ENCODE measurements at regions not wholly inside any gene's neighbourhood (a gene's known extent, or its start where the extent isn't known, plus 50 kb on each side); places are given as distances from the start of the nearest gene placed in this dataset.

- TF ChIP-seq ZNF396 (CRISPR knock-in tag; IDR thresholded peaks at IDR 0.05; ENCODE audit: borderline replicate concordance): no peak
- TF ChIP-seq FOXJ3 (CRISPR knock-in tag; IDR thresholded peaks at IDR 0.05; ENCODE audit: borderline replicate concordance): no peak
- no peak for TF ChIP-seq TEAD4 (CRISPR knock-in tag; IDR thresholded peaks at IDR 0.05)
- no peak for TF ChIP-seq AR (CRISPR knock-in tag; IDR thresholded peaks at IDR 0.05)
- no peak for TF ChIP-seq NFE2L1 (CRISPR knock-in tag; IDR thresholded peaks at IDR 0.05)
- no peak for TF ChIP-seq SP1 (CRISPR knock-in tag; conservative IDR thresholded peaks at IDR 0.05)
- no peak for TF ChIP-seq NFATC4 (CRISPR knock-in tag; IDR thresholded peaks at IDR 0.05)
- TF ChIP-seq JUN (CRISPR knock-in tag; IDR thresholded peaks at IDR 0.05): no peak
- TF ChIP-seq ZNF416 (CRISPR knock-in tag; IDR thresholded peaks at IDR 0.05): no peak
- TF ChIP-seq ATF2 (CRISPR knock-in tag; IDR thresholded peaks at IDR 0.05; ENCODE audit: borderline replicate concordance, low read depth): no peak
- no peak for TF ChIP-seq ZNF532 (CRISPR knock-in tag; IDR thresholded peaks at IDR 0.05; ENCODE audit: borderline replicate concordance)
- TF ChIP-seq TEAD1 (CRISPR knock-in tag; IDR thresholded peaks at IDR 0.05): no peak
- no peak for TF ChIP-seq ZNF281 (CRISPR knock-in tag; IDR thresholded peaks at IDR 0.05)
- no peak for TF ChIP-seq ZNF512 (CRISPR knock-in tag; IDR thresholded peaks at IDR 0.05; ENCODE audit: borderline replicate concordance)
- no peak for TF ChIP-seq AFF4 (CRISPR knock-in tag; IDR thresholded peaks at IDR 0.05; ENCODE audit: borderline replicate concordance)
- TF ChIP-seq CBFB (CRISPR knock-in tag; IDR thresholded peaks at IDR 0.05; ENCODE audit: low read depth): no peak
- no peak for TF ChIP-seq MXD4 (CRISPR knock-in tag; IDR thresholded peaks at IDR 0.05; ENCODE audit: borderline replicate concordance)
- ChIA-PET CTCF (interaction anchor here (1.4 kb wide), 2 partner anchors 16 to 161 kb away, joined by 4 to 5 read pairs; no protein-coding TSS in a partner anchor), POLR2A (interaction anchor here (0.6 kb wide), 1 partner anchor 139 kb away, joined by 3 read pairs; no protein-coding TSS in a partner anchor)
- Mint-ChIP-seq H3K27ac (no peak overlapping the region), H3K9me3 (peaks cover 14% of the 10 kb centered on the region), H3K27me3 (ENCODE audit: low read depth) (no peaks in the 10 kb centered on the region), H3K4me3 (no peak overlapping the region), H3K36me3 (peaks cover 17% of the 10 kb centered on the region), H3K4me1 (no peaks in the 10 kb centered on the region)
- DNase-seq (ENCODE audit: low spot score) (no peak), ATAC-seq (no peak)
Measured at GRCh38 chr1:184821658-184822057, 67.0 kb upstream of the EDEM3 start.

All from WTC11 (cell line).